Peyer's patch (tissue), 4 donors: ENCODE measurements at regions not wholly inside any gene's neighbourhood (a gene's known extent, or its start where the extent isn't known, plus 50 kb on each side); places are given as distances from the start of the nearest gene placed in this dataset.

Experiments
- DNase-seq, 3 donors: peaks; one replicate each; pipeline ENCODE4 v3.0.0-alpha.2; 2017 to 2019
- H3K27ac ChIP-seq, 4 donors: fragments of 200-600 bp; sonication (generic); one replicate each; pipeline ENCODE4 v1.5.1; 2016 to 2019
- H3K27me3 ChIP-seq, 2 donors: fragments of 200-600 bp; sonication (generic); one replicate each; pipeline ENCODE4 v1.5.1; 2019
- H3K36me3 ChIP-seq, 3 donors: fragments of 200-600 bp; sonication (generic); one replicate each; pipeline ENCODE4 v1.5.1; 2016 to 2019
- H3K4me1 ChIP-seq, 4 donors: fragments of 200-600 bp; sonication (generic); one replicate each; pipeline ENCODE4 v1.5.1; 2016 to 2019
- H3K4me3 ChIP-seq, 4 donors: fragments of 200-600 bp; sonication (generic); 1 replicate in 3 of 4; 2 replicates in 1 of 4; pipeline ENCODE4 v1.5.1; 2016 to 2019; ENCODE audit warnings: mild to moderate bottlenecking in 1 of 4
- H3K9me3 ChIP-seq, 4 donors: fragments of 200-600 bp; sonication (generic); one replicate each; pipeline ENCODE4 v1.5.1; 2016 to 2019; ENCODE audit warnings: mild to moderate bottlenecking in 1 of 4
- POLR2A ChIP-seq, 2 donors: fragments of 450-650 bp; IDR thresholded peaks; one replicate each; pipeline ENCODE4 v1.5.1; 2017; ENCODE audit warnings: antibody characterized with exemption in 2 of 2, mild to moderate bottlenecking in 2 of 2, moderate library complexity in 2 of 2
- TF ChIP-seq, protein P1 (sequence below), 6 experiments: fragments of 450-650 bp in 4 of 6; fragments of 200-600 bp in 2 of 6; sonication (generic) in 1 of 6; IDR thresholded peaks; one replicate each; pipeline ENCODE4 v1.5.1; 2017 to 2019; ENCODE audit warnings: antibody characterized with exemption in 6 of 6, mild to moderate bottlenecking in 3 of 6, moderate library complexity in 1 of 6

- Histone ChIP-seq H3K36me3 (no peaks in the 10 kb centered on the region), H3K4me3 (no peak overlapping the region), H3K27ac (no peak overlapping the region), H3K4me1 (no peaks in the 10 kb centered on the region), H3K9me3 (no peaks in the 10 kb centered on the region), H3K27me3 (no peaks in the 10 kb centered on the region)
- TF ChIP-seq POLR2A (IDR thresholded peaks at IDR 0.05) = no peak
- TF ChIP-seq, protein P1, sequence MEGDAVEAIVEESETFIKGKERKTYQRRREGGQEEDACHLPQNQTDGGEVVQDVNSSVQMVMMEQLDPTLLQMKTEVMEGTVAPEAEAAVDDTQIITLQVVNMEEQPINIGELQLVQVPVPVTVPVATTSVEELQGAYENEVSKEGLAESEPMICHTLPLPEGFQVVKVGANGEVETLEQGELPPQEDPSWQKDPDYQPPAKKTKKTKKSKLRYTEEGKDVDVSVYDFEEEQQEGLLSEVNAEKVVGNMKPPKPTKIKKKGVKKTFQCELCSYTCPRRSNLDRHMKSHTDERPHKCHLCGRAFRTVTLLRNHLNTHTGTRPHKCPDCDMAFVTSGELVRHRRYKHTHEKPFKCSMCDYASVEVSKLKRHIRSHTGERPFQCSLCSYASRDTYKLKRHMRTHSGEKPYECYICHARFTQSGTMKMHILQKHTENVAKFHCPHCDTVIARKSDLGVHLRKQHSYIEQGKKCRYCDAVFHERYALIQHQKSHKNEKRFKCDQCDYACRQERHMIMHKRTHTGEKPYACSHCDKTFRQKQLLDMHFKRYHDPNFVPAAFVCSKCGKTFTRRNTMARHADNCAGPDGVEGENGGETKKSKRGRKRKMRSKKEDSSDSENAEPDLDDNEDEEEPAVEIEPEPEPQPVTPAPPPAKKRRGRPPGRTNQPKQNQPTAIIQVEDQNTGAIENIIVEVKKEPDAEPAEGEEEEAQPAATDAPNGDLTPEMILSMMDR (IDR thresholded peaks at IDR 0.05) = no peak
- no peak for DNase-seq
These were observed 53.9 kb downstream of the FOXL1 start for GRCh38 chr16:86632206-86632605.

DNA sequence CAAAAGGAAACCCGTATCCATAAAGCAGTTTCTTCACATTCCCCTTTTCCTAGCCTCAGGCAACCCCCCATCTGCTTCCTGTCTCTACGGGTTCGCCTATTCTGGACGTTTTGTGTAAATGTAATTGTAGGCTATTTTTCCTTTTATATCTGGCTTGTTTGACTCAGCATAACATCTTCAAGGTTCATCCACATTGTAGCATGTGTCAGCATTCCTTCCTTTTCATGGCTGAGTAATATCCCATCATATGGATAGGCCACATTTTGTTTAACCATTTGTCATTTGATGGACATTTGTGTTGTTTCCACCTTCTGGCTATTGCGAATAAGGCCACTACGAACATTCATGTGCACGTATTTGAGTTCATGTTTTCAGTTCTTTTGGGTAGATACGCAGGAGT lies 54.6 kb downstream of the FOXL1 start:
- H3K4me3 ChIP-seq = no peak overlapping the region
- no peaks in the 10 kb centered on the region for H3K27me3 ChIP-seq
- no peaks in the 10 kb centered on the region for H3K9me3 ChIP-seq
- H3K27ac ChIP-seq = no peak overlapping the region
- DNase-seq = no peak
- no peak for TF ChIP-seq POLR2A (IDR thresholded peaks at IDR 0.05)
- TF ChIP-seq, protein P1 (IDR thresholded peaks at IDR 0.05) = no peak
- H3K36me3 ChIP-seq = no peaks in the 10 kb centered on the region
- no peaks in the 10 kb centered on the region for H3K4me1 ChIP-seq

DNA sequence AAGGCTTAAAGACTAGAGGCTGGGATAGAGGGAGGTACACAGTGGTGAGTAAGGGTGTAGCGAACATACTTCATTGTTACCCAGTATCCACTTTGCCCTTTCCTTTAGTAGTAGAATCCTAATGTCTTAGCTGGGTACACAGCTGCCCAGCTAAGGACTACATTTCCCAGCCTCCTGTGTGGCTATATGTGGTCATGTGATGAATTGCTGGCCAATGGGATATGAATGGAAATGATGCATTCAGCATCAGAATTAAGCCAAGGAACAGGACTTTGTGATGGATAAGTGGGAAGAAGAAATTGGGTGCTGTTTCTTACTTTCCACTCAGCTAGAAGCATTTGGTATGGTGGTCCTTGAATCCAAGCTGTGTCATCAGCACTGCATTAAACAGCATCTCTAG lies 55.9 kb downstream of the FOXL1 start:
- H3K27me3 ChIP-seq = no peaks in the 10 kb centered on the region
- no peak for DNase-seq
- TF ChIP-seq, protein P1 (IDR thresholded peaks at IDR 0.05) = no peak
- no peak for TF ChIP-seq POLR2A (IDR thresholded peaks at IDR 0.05)
- no peak overlapping the region for H3K4me3 ChIP-seq
- H3K36me3 ChIP-seq = no peaks in the 10 kb centered on the region
- H3K4me1 ChIP-seq = no peaks in the 10 kb centered on the region
- no peaks in the 10 kb centered on the region for H3K9me3 ChIP-seq
- no peak overlapping the region for H3K27ac ChIP-seq

- DNase-seq = no peak
- Histone ChIP-seq H3K4me1 (no peaks in the 10 kb centered on the region), H3K36me3 (no peaks in the 10 kb centered on the region), H3K4me3 (no peak overlapping the region), H3K9me3 (no peaks in the 10 kb centered on the region), H3K27ac (no peak overlapping the region), H3K27me3 (no peaks in the 10 kb centered on the region)
- TF ChIP-seq POLR2A (IDR thresholded peaks at IDR 0.05) = no peak
- TF ChIP-seq, protein P1 (IDR thresholded peaks at IDR 0.05) = no peak
These were observed 57.0 kb downstream of the FOXL1 start for GRCh38 chr16:86635176-86635876.

GRCh38 chr16:86635926-86636325 lies 57.6 kb downstream of the FOXL1 start:
- TF ChIP-seq, protein P1 (IDR thresholded peaks at IDR 0.05) = no peak
- TF ChIP-seq POLR2A (IDR thresholded peaks at IDR 0.05) = no peak
- no peak overlapping the region for H3K4me3 ChIP-seq
- no peaks in the 10 kb centered on the region for H3K36me3 ChIP-seq
- H3K27me3 ChIP-seq = no peaks in the 10 kb centered on the region
- H3K9me3 ChIP-seq = no peaks in the 10 kb centered on the region
- DNase-seq = no peak
- no peak overlapping the region for H3K27ac ChIP-seq
- no peaks in the 10 kb centered on the region for H3K4me1 ChIP-seq

GRCh38 chr16:86637744-86638143 lies 59.4 kb downstream of the FOXL1 start:
- Histone ChIP-seq H3K36me3 (no peaks in the 10 kb centered on the region), H3K9me3 (no peaks in the 10 kb centered on the region), H3K4me1 (no peaks in the 10 kb centered on the region), H3K27ac (no peak overlapping the region), H3K27me3 (no peaks in the 10 kb centered on the region), H3K4me3 (no peak overlapping the region)
- DNase-seq = no peak
- no peak for TF ChIP-seq POLR2A (IDR thresholded peaks at IDR 0.05)
- TF ChIP-seq, protein P1 (IDR thresholded peaks at IDR 0.05) = no peak
